WI38 (cell line): ENCODE measurements at regions not wholly inside any gene's neighbourhood (a gene's known extent, or its start where the extent isn't known, plus 50 kb on each side); places are given as distances from the start of the nearest gene placed in this dataset.

Source experiments
- H3K4me3 ChIP-seq: 2 replicates; pipeline ENCODE4 v1.5.1; 2011; ENCODE audit warnings: low read depth, mild to moderate bottlenecking, control low read depth, low read length
- TF ChIP-seq, protein P1 (sequence below): IDR thresholded peaks from 2 replicates; pipeline ENCODE4 v1.5.1; 2012; ENCODE audit warnings: low read depth, mild to moderate bottlenecking, control low read depth, low read length

DNA sequence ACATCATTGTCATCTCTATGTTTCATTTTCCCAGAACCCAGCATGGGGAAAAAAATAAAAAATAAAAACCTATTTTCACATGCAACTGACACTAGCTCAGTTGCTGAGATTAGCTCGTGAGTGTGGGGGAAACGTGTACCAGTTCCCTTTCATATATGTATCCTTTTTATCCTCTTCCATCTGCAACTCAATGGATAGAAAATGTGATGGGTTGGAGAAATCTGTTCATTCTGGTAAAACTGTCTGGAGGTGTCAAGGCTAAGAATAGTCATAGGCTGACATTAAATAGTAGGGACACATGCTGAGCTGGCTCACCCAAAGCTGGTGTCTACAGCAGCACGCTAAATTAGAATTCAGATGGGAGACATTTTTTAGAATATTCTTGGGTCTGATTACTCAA lies 519.3 kb downstream of the ELAVL2 start:
- TF ChIP-seq, protein P1, sequence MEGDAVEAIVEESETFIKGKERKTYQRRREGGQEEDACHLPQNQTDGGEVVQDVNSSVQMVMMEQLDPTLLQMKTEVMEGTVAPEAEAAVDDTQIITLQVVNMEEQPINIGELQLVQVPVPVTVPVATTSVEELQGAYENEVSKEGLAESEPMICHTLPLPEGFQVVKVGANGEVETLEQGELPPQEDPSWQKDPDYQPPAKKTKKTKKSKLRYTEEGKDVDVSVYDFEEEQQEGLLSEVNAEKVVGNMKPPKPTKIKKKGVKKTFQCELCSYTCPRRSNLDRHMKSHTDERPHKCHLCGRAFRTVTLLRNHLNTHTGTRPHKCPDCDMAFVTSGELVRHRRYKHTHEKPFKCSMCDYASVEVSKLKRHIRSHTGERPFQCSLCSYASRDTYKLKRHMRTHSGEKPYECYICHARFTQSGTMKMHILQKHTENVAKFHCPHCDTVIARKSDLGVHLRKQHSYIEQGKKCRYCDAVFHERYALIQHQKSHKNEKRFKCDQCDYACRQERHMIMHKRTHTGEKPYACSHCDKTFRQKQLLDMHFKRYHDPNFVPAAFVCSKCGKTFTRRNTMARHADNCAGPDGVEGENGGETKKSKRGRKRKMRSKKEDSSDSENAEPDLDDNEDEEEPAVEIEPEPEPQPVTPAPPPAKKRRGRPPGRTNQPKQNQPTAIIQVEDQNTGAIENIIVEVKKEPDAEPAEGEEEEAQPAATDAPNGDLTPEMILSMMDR: no peak
- no peak overlapping the region for H3K4me3 ChIP-seq

DNA sequence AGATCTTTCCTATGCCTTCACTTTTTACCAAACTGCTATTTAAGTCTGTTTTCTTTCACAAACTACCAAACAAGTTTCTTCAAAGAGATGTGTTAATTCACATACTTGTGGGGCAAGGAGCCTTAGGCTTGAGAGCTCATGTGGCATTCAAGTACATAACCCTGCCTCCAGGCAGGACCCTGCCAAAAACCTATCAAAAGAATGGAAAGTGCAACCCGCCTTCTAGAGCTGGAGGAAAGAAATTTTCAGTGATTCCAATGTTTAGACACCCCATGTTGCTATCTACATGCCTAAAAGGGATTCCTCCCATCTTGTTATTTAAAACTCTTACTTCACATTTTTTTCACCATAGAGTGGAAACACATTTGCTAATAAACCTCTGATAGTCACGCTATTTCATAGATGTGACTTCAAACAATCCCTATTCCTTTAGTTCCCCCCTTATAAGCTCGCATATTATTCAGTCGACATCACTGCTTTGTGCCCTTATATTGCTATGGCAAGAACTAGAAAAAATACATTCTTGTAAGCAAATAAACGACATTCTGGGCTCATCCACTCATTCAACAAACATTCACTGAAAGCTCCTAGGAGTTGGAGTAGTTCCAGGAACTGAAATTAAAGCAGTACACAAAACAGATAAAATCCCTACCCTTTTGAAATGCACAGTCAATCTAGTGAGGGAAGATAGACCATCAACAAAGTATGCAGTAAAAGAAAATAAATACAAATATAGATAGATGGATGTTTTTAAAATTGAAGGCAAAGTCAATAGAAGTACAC lies 518.1 kb downstream of the ELAVL2 start:
- no peak overlapping the region for H3K4me3 ChIP-seq
- TF ChIP-seq, protein P1: no peak

DNA sequence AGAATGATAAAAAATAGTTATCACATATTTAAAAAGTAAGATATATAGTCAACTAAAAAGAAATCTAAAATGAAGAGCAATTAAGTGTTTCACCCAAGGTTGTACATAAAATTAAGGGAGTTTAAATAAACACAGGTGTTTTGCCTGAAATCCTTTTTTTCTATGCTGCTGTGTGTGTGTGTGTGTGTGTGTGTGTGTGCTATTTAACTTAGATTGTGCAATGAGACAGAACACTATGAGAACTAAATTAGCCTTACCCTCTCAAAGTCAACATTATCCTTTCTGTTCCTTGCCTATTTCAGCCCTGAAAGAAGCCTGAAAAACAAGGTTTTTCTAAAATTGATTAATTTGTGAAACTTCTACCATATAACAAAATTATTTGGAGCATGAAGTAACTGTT lies 516.2 kb downstream of the ELAVL2 start:
- no peak overlapping the region for H3K4me3 ChIP-seq
- TF ChIP-seq, protein P1: no peak

DNA sequence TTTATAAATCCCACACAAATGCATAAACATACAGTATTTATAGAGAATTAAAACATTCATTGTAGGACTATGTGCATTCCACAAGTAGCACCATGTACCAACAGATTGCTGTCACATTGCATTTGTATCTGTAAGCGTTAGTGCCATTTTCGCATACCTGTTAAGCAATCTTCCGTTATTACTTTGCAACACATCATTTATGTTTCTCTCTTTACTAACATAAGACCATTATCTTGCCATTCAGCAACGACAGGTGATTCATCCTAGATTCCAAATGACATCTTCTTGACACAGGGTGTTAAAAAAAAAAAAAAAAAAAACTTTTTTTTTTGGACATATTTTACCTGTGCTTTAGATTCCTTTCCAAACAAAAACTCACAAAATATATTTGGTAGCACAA lies 511.8 kb downstream of the ELAVL2 start:
- TF ChIP-seq, protein P1: no peak
- no peak overlapping the region for H3K4me3 ChIP-seq

DNA sequence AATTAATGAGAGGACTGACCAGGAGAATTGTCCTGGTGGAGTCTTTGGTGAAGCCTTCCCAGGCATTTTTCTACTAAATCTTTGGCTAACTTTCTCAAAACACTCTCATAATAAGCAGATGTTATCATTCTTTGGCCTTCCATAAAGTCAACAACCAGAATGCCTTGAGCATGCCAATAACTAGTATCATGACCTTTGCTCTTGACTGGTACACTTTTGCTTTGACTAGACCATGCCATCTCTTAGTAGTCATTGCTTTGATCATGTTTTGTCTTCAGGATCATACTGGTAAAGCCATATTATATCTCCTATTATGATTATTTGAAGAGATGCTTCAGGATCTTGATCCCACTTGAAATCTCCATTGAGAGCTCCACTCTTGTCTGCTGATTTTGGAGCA lies 506.9 kb downstream of the ELAVL2 start:
- no peak overlapping the region for H3K4me3 ChIP-seq
- TF ChIP-seq, protein P1: no peak

DNA sequence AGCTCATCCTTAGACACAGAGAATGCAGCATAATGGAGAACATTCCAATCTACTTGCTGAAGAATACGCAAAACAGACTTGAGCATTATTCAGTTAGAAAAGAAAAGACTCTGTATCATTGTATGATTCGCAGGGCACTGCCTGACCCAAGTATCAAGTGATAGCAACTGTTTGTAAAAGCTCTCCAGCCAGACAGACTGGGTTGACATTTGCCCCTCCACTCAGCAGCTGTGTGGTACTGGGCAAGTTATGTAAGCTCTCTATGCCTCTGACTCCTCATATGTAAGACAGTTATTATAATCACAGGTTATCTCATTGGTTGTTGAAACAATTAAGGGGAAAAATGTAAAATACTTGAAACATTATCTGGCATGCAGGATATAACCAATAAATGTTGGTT lies 505.0 kb downstream of the ELAVL2 start:
- no peak overlapping the region for H3K4me3 ChIP-seq
- TF ChIP-seq, protein P1: no peak

DNA sequence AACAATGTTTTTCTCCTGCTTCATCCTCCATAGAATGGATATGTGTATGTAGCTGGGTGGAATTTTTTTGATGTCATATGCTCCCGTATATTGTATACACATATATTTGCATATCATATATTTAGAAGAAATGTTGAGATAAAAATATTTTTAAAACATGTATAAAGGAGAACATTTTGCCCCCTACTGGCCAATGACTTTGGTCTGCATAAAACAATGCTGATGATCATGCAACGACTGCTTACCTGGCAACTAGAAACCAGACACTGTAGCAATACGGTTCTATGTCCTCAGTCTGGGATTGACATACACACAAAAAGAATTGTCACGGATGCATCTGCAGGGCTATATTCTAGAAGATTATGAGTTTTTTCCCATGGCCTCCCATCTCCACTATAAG lies 503.6 kb downstream of the ELAVL2 start:
- no peak overlapping the region for H3K4me3 ChIP-seq
- TF ChIP-seq, protein P1: no peak
